Activated gamma-delta T cell (primary cell): ENCODE measurements at regions not wholly inside any gene's neighbourhood (a gene's known extent, or its start where the extent isn't known, plus 50 kb on each side); places are given as distances from the start of the nearest gene placed in this dataset.
"Not testable (repeated sequence)": the region's sequence is repeated elsewhere in the genome, so short reads cannot be mapped to it uniquely, and the experiment has no call there.

Source experiments
- DNase-seq: peaks from one replicate; lab custom pipeline; 2025; lab: John Stamatoyannopoulos, UW

DNA sequence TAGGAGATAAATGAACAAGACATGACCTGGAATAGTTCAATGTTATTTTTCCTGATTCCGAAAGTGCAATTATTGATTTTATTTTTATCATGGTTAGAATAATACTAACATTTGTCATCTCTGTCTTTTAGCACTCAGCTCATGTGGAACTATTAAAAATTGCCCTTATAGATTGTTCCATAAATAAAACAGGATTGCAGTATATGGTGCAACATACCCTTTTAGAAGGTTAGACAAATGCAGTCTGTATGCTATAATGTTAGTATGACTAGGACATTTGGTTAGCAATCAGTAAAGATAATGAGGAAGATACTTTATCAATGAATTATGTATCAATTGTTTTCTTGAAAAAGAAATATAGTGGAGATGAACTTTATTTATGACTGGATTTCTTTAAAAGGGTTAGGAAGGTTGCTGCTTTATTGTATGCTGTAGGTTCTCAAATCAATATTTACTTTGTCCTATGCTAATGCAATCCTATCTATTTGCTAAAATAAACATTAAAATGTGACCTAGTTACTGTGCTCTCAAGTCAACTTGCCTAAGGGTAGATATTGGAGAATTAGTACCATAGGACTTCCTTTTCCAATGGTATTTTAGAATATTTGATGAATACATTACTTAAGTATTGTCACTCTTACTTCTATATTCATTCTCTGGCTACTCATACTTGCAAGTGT, 348.9 kb upstream of the ISL1 start:
- DNase-seq, result no peak

DNA sequence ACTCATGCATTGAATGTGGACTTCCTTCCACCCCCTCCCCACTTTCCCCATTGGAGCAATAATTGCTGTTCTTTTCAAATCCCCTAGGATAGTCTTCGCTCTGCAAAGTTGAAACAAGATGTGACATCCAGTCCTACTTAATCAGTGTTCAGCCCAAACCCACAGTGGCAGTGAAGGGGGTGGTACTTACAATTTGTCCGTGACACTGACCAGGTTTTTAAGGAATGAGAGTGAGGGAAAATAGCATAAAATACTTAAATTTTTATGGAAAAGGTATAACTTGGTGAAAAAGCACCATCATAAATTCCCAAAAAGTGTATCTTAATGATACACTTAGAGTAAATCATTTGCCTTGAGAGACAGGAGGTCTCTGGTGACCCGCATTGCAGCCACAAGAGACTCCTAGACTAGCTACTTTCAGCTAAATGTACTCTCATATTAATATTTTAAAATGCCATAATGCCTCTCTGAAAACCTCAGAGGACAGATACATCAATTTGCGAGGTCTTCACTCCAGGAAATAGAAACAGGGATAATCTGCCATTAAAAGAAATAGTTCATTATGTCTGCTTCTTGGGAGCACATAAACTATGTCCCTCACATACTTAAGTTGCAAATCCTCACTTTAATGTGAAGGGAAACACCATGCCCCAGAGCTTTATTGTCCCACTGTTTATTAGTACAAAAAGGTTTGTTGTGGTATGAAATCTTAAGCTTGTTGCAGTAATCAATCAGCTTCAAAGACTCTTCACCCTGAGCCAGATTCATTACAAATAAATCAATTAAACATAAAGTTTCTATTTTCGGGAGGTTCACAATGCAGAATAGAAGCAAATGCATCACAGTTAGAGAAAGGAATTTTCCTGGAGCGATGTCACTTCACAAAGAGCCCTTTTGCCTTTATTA, 343.6 kb upstream of the ISL1 start:
- no peak for DNase-seq

DNA sequence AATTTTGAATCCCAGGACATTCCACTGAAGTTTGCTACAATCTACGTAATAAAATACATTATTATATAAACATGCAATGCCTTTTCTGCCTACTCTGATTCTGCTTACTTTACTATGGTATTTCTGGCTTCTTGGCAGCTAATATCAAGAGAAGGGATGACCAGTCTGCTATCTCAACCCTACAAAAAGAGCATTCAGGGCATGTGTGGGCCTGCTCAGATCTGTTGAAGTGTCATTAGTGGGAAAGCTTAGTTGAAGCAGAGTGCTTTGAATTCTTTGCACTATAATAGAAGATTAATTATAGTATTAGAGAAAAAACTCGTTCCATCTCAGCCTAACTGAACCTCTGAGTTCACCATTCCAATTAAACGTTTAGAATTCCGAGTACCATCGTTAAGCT, 339.5 kb upstream of the ISL1 start:
- no peak for DNase-seq

DNA sequence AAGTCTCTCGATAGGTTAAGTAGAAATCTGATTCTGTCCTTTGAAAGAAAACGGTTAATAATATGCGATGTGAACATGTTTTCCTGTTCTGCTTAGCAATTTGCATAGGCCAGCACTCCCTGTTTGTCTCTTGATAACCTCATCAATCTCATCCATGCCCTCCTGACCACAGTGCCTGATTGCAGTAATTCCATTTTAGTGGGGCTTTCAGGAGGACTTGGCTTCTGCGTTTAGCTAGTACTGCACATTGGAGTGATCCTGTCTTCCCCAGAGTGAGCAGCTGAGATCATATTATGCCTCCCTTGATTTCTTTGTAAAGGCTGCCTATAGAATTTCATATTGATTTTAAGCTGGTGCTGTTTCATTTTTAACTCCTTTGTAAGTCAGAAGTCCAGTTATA, 335.9 kb upstream of the ISL1 start:
- no peak for DNase-seq

DNA sequence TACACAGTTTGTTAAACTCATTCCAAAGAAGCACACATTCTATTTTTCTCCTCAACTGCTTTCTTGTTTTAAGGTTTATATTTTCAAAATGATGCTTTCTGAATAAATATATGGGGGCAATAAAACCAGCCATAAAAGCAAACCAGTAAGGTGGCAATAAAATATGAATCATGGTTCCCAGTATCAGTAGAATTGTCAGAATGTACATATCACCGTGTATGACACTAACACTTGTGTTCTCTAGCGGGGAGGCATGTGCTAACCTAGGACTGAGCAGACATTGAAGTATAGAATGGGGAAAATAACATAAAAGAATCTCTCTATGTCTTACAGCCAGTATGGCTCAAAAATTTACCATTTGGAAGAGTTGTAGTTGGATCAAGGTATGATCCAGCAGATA, 329.9 kb upstream of the ISL1 start:
- no peak for DNase-seq

DNA sequence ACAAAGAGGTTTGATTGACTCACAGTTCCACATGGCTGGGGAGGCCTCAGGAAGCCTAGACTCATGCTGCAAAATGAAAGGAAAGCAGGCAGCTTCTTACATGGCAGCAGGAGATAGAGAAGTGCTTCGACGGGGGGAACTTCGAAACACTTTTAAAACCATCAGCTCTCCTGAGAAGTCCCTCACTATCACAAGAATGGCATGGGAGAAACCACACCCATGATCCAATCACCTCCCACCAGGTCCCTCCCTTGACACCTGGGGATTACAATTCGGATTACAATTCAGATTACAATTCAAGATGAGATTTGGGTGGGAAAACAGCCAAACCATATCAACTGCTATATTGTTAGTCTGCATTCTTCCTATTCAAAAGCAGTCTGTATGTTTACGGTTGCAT, 322.3 kb upstream of the ISL1 start:
- no peak for DNase-seq

DNA sequence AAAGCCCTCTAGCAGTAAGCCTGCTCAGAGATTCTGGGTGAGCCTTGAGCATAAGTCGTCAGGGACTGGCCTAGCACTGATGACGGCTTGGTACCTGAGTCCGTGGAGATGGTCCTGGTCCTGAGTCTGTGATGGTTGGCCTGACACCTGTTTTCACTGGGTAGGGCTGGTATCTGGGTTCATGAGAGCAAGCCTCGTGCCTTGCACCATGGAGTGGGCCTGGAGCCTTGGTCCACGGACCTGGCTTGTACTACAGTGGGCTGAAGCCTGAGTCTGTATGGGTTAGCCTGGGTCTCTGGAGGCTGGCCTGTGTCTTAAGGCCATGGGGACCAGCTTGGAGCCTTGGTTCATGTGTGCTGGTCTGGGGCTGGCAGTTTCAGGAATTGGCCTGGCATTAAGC, 310.3 kb upstream of the ISL1 start:
- DNase-seq, result no peak

DNA sequence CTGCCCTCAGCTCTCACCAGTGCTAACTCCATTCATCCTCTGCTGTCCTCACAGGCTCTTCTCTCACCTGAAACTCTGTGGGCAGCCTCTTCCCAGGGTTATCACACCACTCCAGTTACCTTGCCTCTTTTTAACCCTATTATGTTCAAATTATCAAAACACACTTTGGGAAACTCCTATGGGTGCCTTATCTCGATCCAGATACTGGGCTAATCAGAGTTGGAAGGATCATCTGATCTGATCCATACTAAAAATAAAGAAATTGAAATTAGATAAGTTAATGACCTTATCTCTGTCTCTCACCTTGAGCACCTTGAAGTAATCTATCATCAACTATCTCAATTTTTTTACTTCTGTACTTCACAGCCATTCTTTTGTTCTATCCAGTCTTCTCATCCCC, 300.5 kb upstream of the ISL1 start:
- no peak for DNase-seq

DNA sequence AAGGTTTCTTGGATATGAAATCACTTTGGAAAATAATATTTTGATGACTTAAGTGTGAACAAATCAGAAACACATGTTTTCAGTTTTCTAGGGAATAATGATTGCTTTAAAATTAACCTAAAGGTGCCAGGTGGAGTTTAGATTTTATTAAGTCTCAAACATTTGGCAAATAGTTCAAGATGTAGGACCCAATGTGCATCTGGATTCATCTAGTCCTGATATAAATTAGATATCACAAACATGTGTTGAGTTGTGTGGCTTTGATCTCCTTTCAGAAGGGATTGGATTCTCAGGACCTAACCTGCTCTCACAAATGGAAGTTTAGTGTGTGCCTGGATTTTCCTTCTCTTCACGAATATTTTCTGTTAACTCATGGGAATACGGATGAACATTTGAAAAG, 291.4 kb upstream of the ISL1 start:
- DNase-seq, result no peak

DNA sequence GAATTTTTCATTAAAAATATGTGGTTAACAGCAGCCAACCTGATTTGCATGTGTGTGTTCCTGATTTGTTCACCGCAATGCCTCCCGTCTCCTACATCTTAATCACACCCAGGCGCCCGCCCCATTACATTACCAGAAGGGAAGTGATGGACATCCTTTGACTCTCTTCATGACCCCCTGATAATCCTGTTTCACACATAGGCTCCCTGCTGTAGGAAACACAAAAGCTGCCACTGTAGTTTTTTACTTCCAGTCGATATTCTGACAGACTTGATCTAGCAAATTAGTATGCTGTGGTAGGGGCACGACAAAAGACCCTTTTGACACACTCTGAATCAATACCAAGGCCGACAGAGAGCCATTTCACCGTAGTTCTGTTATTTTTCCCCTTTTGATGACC, 287.8 kb upstream of the ISL1 start:
- DNase-seq, result no peak

DNA sequence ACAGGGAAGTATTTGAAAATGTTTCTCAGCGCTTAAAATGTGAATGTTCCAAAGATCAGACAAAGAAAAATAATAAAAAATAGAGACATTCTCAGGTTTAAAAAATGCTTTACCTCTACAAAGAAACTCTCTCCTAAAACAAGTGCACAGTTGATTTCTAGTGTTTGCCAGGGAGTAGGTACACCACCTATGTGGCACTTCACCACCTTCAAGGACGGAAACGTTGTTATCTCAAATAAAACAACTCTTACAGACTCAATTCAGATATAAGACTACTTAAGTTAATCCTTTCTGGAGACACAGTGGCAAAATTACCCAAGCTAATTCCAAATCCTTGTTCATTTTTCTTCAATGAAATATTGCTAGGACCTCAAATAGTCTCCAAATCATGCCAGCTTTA, 286.4 kb upstream of the ISL1 start:
- DNase-seq, result no peak

DNA sequence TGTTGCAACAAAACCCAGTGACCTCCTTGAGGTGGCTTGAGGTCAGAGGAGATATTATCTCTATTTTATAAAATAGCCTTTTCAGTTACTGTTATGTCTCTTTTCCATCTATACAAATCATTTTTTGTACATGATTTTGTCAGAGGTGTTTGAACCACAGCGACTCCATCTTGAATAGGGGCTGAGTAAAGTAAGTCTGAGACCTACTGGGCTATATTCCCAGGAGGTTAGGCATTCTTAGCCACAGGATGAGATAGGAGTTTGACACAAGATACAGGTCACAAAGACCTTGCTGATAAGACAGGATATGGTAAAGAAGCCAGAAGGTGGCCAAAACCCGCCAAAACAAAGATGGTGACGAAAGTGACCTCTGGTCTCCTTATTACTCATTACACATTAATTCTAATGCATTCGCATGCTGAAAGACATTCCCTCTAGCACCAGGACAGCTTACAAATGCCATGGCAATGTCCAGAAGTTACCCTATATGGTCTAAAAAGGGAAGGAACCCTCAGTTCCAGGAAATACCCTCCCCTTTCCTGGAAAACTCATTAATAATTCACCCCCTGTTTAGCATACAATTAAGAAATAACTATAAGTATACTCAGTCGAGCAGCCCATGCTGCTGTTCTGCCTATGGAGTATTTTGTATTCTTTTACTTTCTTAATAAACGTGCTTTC, 283.9 kb upstream of the ISL1 start:
- DNase-seq, result no peak

DNA sequence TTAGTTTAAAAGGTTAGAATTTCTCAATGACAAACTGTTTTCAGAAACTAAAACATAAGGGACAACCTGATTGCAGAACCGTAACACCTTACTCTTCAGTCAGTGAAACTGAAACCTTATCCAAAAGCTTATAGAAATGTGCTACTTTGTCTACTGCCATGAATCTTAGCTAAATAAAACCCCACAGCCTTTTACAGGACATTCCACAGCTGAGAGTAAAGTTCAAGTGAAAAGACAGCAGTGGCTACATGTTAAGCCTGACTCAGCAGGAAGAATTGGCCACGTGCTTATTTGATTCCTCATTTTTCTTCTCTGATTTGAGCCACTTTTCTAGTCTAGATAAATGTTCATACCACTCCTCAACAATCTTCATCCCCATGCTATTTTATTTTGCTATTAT, 278.7 kb upstream of the ISL1 start:
- DNase-seq, result no peak

DNA sequence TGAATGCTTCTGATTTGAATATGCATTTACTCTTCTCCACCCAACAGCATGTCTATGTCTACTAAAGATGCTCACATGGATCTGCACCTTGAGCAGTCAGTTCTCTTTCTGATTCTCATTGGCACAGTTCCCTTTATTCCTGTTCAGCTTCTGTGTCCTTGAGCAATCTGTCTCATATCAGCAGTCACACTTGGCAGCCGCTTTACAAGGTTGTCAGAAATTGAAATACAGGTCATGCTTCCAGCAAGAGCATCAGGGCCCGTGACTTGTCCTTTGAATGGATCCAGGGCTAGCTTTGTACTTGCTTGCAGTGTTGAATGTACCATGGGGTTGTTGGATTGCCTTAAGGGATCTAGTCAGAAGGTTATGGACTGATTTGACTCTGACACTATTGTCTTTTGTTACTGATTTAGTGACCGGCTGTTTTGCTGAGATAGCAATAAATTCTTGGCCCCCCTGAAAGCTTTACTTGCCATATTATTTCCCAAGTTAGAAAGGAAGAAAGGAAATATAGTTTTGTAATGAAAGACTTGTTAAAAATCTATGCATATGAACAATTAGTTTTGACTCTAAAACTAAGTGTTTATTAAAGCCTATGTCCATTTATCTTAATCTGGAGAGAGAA, 273.4 kb upstream of the ISL1 start:
- no peak for DNase-seq

DNA sequence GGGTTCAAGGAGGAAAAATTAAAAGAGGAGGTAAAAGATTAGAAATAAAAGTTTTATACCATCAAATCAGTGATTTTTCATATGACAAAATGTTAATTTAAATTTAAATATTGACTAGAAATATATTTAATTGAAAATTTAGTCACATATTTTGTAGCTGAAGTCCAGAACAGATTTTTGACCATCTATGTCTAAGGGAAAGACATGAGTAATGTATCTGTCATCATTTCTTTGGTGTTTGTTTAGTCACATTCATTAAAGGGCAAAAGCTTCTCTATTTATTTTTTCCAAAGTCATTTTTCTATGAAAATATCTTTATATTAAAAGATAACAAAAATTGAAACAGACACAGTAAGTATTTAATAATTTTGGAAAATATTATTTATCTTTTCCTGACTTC, 252.0 kb upstream of the ISL1 start:
- DNase-seq, result no peak

DNA sequence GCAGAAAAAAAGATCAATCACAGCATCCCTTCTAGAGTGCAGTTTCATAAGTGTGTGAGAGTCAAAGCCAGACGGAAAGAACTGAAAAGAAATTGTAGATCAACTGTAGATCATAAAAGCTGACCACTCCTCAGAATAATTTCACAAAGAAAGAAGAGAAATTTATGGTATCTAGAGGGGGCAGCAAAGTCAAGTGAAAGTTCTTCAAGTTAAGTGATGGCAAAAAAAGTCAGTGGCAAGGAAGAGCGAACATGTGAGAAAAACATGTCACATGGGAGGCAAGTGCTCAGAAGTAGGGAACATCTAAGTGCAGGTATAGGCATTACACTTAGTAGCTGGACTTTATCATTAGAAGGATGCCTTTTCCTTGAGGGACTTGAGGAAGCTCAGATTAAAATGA, 245.1 kb upstream of the ISL1 start:
- no peak for DNase-seq

DNA sequence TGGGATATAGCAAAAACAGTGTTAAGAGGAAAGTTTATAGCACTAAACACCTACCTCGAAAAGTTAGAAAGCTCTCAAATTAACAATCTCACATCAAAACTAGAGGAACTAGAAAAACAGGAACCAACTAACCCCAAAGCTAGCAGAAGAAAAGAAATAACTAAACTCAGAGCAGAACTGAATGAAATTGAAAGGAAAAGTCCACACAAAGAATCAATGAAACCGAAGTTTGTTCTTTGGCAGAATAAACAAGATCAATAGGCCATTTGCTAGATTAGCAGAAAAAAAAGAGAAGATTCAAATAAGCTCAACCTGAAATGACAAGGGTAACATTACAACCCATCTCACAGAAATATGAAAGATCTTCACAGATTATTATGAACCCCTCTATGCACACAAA, 234.8 kb upstream of the ISL1 start:
- DNase-seq, result no peak

DNA sequence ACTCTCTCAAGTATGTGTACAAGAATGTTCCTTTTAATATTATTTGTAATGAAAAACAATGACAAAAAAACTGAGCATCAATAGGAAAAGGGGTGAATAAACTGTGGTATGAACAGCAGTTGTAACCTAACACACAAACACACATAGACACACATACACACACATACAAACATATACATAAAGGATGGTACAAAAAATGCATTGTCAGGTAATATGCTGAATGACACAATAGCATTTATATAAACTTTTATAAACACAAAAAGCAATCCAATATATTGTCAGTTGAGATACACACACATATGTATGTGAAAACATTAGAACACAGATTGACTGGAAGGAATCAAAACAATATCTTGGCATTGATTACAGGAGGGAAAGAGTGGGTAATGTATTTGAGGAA, 227.0 kb upstream of the ISL1 start:
- no peak for DNase-seq

DNA sequence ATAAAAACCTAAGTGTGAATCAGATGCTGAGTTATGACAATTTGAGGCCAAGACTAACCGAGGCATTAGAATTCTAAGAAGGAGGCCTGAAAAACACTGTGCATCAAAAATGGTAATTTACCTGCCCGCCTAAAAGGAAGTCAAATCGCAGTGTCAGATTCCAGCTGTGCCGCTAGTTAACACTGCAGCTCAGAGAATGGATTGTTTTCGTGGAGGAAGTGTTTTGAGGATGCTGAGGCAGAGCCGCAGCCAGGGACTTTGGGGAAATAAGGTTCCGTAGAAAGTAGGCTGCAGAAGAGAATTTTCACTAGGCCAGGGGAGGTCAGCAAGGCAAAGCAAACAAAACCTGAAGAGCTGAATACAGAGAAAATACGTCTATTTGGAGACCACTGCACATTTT, 226.4 kb upstream of the ISL1 start:
- DNase-seq, result no peak

DNA sequence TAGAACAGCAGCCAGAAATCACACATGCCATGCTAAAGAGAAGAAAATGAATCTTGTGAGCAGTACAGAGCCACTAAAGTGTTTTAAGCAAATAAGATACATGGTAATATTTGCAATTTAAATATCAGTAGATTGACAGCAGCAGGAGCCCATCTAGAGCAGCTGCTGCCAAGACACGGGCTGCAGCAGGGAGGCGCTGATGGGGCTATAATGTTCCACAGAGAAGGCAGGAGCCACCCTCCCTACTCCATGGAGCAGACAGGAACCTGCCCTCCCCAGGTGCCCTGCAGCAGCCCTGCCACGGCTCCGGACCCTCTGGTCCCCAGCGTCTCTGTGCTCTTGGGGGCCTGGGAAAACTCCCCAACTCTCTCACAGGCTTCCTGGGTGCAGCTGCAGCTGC, 224.1 kb upstream of the ISL1 start:
- no peak for DNase-seq

DNA sequence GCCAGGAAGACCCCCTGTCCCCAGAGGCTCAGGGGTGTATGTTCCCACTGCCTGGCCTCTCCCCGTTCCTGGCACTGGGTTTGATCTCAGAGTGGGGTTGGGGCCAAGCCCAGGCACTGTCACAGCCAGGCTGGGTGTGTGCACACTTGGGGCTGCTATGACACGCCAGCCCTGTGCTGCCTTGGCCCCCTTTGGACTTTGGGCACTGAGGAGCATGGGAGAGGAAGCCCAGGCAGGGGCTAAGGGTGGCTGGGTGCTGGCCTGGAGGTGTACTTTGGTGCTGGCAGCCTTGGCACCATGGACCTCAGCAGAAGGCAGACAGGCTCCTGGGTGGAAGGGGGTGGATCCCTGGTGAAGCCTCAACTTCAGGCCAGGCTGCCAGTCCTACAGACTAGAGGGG, 223.6 kb upstream of the ISL1 start:
- no peak for DNase-seq

DNA sequence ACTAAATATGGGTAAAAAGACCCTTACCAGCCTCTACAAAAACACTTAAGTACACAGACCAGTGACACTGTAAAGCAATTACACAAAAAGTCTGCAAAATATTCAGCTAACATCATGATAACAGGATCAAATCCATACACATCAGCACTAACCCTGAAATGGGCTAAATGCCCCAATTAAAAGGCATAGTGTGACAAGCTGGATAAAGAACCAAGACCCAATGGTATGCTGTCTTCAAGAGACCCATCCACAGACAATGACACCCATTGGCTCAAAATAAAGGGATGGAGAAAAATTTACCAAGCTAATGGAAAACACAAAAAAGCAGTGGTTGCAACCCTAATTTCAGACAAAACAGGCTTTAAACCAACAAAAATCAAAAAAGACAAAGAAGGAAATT, 221.0 kb upstream of the ISL1 start:
- DNase-seq, result no peak

DNA sequence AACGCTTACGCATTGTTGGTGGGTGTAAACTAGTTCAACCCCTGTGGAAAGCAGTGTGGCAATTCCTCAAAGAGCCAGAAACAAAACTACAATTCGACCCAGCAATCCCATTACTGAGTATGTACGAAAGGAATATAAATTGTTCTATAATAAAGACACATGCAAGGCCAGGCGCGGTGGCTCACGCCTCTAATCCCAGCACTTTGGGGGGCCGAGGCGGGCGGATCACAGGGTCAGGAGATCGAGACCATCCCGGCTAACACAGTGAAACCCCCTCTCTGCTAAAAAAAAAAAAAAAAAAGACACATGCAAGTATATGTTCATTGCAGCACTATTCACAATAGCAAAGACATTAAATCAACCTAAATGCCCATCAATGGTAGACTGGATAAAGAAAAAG, 217.6 kb upstream of the ISL1 start:
- not testable (repeated sequence) for DNase-seq
